MM.1S (cell line): ENCODE measurements at regions not wholly inside any gene's neighbourhood (a gene's known extent, or its start where the extent isn't known, plus 50 kb on each side); places are given as distances from the start of the nearest gene placed in this dataset.

Experiments used
- DNase-seq: peaks from one replicate; pipeline ENCODE4 v3.0.0-alpha.2; 2015
- H2AFZ ChIP-seq: fragments of 300-600 bp; sonication (generic); 2 replicates; pipeline ENCODE4 v1.6.0; 2016; ENCODE audit warnings: antibody characterized with exemption, low read length
- H3F3A ChIP-seq: fragments of 300-600 bp; sonication (generic); 2 replicates; pipeline ENCODE4 v1.6.1; 2016; ENCODE audit warnings: mild to moderate bottlenecking, antibody characterized with exemption, low read length, moderate library complexity, mixed read lengths; ENCODE audit not compliant: insufficient read depth
- H3K27ac ChIP-seq: fragments of 300-600 bp; sonication (generic); 2 replicates; pipeline ENCODE4 v1.5.1; 2016; ENCODE audit warnings: mild to moderate bottlenecking, low read length
- H3K27me3 ChIP-seq: fragments of 300-600 bp; sonication (generic); replicated peaks from 2 replicates; pipeline ENCODE4 v1.6.0; 2016; ENCODE audit warnings: low read length; ENCODE audit not compliant: insufficient read depth
- H3K36me3 ChIP-seq: fragments of 300-600 bp; sonication (generic); replicated peaks from 2 replicates; pipeline ENCODE4 v1.6.1; 2016; ENCODE audit warnings: mild to moderate bottlenecking, low read length, mixed read lengths; ENCODE audit not compliant: insufficient read depth
- H3K4me1 ChIP-seq: fragments of 300-600 bp; sonication (generic); 2 replicates; pipeline ENCODE4 v1.6.1; 2016; ENCODE audit warnings: low read length, mixed read lengths
- H3K4me2 ChIP-seq: fragments of 300-600 bp; sonication (generic); 2 replicates; pipeline ENCODE4 v1.6.0; 2016; ENCODE audit warnings: low read depth, low read length
- H3K4me3 ChIP-seq: fragments of 300-600 bp; sonication (generic); 2 replicates; pipeline ENCODE4 v1.5.1; 2016; ENCODE audit warnings: low read length, mixed read lengths
- H3K79me2 ChIP-seq: fragments of 300-600 bp; sonication (generic); 2 replicates; pipeline ENCODE4 v1.6.1; 2016; ENCODE audit warnings: mixed run types, low read length, mixed read lengths
- H3K9ac ChIP-seq: fragments of 300-600 bp; sonication (generic); 2 replicates; pipeline ENCODE4 v1.6.1; 2016; ENCODE audit warnings: low read length, mixed read lengths
- H3K9me2 ChIP-seq: fragments of 300-600 bp; sonication (generic); replicated peaks from 2 replicates; pipeline ENCODE4 v1.6.1; 2016; ENCODE audit warnings: mild to moderate bottlenecking, low read length, mixed read lengths; ENCODE audit not compliant: insufficient read depth
- H3K9me3 ChIP-seq: fragments of 300-600 bp; sonication (generic); replicated peaks from 2 replicates; pipeline ENCODE4 v1.6.1; 2016; ENCODE audit warnings: mild to moderate bottlenecking, low read length, mixed read lengths; ENCODE audit not compliant: insufficient read depth
- H4K20me1 ChIP-seq: fragments of 300-600 bp; sonication (generic); 2 replicates; pipeline ENCODE4 v1.6.1; 2016; ENCODE audit warnings: mild to moderate bottlenecking, low read length, moderate library complexity, mixed read lengths; ENCODE audit not compliant: insufficient read depth
- EZH2 ChIP-seq: fragments of 300-600 bp; sonication (generic); optimal IDR thresholded peaks from 2 replicates; pipeline ENCODE3; 2017; ENCODE audit warnings: low read depth, mild to moderate bottlenecking, antibody characterized with exemption, low read length, mixed read lengths
- EZH2phosphoT487 ChIP-seq: fragments of 300-600 bp; sonication (generic); IDR thresholded peaks from 2 replicates; pipeline ENCODE4 v1.6.1; 2018; ENCODE audit warnings: antibody characterized with exemption, low read length
- TF ChIP-seq, protein P1 (sequence below): fragments of 300-600 bp; sonication (generic); IDR thresholded peaks from 2 replicates; pipeline ENCODE4 v1.5.1; 2016; ENCODE audit warnings: antibody characterized with exemption, low read length, mixed read lengths

GRCh38 chr2:12060886-12061285 lies 314.5 kb downstream of the LPIN1 start:
- no peak overlapping the region for H3K4me3 ChIP-seq
- no peak for DNase-seq
- TF ChIP-seq, protein P1, sequence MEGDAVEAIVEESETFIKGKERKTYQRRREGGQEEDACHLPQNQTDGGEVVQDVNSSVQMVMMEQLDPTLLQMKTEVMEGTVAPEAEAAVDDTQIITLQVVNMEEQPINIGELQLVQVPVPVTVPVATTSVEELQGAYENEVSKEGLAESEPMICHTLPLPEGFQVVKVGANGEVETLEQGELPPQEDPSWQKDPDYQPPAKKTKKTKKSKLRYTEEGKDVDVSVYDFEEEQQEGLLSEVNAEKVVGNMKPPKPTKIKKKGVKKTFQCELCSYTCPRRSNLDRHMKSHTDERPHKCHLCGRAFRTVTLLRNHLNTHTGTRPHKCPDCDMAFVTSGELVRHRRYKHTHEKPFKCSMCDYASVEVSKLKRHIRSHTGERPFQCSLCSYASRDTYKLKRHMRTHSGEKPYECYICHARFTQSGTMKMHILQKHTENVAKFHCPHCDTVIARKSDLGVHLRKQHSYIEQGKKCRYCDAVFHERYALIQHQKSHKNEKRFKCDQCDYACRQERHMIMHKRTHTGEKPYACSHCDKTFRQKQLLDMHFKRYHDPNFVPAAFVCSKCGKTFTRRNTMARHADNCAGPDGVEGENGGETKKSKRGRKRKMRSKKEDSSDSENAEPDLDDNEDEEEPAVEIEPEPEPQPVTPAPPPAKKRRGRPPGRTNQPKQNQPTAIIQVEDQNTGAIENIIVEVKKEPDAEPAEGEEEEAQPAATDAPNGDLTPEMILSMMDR, result no peak
- TF ChIP-seq EZH2phosphoT487, result no peak
- no peak for TF ChIP-seq EZH2
- no peaks in the 10 kb centered on the region for H3K27me3 ChIP-seq
- no peak overlapping the region for H3K4me2 ChIP-seq
- H3K27ac ChIP-seq, result no peak overlapping the region
- no peaks in the 10 kb centered on the region for H3K9me3 ChIP-seq
- H3K4me1 ChIP-seq, result no peaks in the 10 kb centered on the region
- no peak overlapping the region for H3K9ac ChIP-seq
- H4K20me1 ChIP-seq, result no peaks in the 10 kb centered on the region
- no peaks in the 10 kb centered on the region for H3K36me3 ChIP-seq
- H3K79me2 ChIP-seq, result no peaks in the 10 kb centered on the region
- H3K9me2 ChIP-seq, result no peaks in the 10 kb centered on the region
- no peaks in the 10 kb centered on the region for H3F3A ChIP-seq
- H2AFZ ChIP-seq, result no peak overlapping the region

DNA sequence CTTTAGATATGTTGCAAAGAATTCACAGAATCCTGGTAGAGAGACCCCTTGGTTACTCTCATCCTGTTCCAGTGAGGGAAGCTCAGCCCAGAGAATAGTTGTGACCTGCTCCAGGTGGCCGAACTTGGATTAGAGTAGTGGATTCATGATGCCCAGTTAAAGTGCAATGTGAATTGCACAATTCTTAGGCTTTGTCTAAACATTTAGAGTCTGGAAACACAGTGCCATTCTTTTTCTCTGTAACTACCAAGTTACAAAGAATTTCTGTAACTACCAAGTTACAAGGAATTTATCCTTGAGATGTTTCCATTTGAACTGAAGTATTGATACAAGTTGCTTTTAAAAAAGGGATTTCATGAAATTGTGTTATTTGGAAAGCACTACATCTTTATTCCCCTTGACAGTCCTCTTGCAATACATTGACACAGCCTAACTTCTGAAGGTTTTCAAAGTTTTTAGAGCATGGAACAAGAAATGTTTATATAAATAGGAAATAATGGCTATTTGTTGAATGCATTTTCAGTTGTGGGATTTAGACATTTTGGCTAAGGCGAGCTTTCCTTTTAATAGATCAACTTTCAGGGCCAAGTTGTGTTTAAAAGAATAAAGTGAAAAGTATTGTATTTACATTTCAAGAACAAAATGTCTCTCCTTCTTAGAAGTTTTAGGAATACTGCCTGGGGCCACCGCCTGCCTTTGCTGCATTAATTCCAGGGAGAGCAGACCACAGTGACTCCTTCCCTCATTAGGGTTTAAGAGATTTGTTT lies 315.0 kb downstream of the LPIN1 start:
- Histone ChIP-seq H3K9me3 (no peaks in the 10 kb centered on the region), H3K79me2 (no peaks in the 10 kb centered on the region)

GRCh38 chr2:12062053-12062395 lies 315.6 kb downstream of the LPIN1 start:
- H2AFZ ChIP-seq, result no peak overlapping the region
- no peaks in the 10 kb centered on the region for H3K36me3 ChIP-seq
- DNase-seq, result no peak
- H3K4me3 ChIP-seq, result no peak overlapping the region
- H3K9me2 ChIP-seq, result no peaks in the 10 kb centered on the region
- H3K9me3 ChIP-seq, result no peaks in the 10 kb centered on the region
- H3K4me1 ChIP-seq, result no peaks in the 10 kb centered on the region
- H4K20me1 ChIP-seq, result no peaks in the 10 kb centered on the region
- no peaks in the 10 kb centered on the region for H3F3A ChIP-seq
- H3K79me2 ChIP-seq, result no peaks in the 10 kb centered on the region
- no peaks in the 10 kb centered on the region for H3K27me3 ChIP-seq
- H3K4me2 ChIP-seq, result no peak overlapping the region
- H3K9ac ChIP-seq, result no peak overlapping the region
- no peak overlapping the region for H3K27ac ChIP-seq
- TF ChIP-seq EZH2phosphoT487 (no peak), EZH2 (no peak)
- TF ChIP-seq, protein P1, result no peak

More for the DNA sequence above, 315.0 kb downstream of the LPIN1 start:
- no peak overlapping the region for H3K9ac ChIP-seq
- H3K27ac ChIP-seq, result no peak overlapping the region
- H3K4me3 ChIP-seq, result no peak overlapping the region
- no peaks in the 10 kb centered on the region for H3K9me2 ChIP-seq
- H3K4me2 ChIP-seq, result no peak overlapping the region
- H4K20me1 ChIP-seq, result no peaks in the 10 kb centered on the region
- H3K4me1 ChIP-seq, result no peaks in the 10 kb centered on the region
- DNase-seq, result no peak
- TF ChIP-seq, protein P1, result no peak
- no peak for TF ChIP-seq EZH2
- TF ChIP-seq EZH2phosphoT487, result no peak
- no peaks in the 10 kb centered on the region for H3F3A ChIP-seq
- H3K27me3 ChIP-seq, result no peaks in the 10 kb centered on the region
- H3K36me3 ChIP-seq, result no peaks in the 10 kb centered on the region
- H2AFZ ChIP-seq, result no peak overlapping the region
